Mammary epithelial cell (primary cell): ENCODE measurements at regions not wholly inside any gene's neighbourhood (a gene's known extent, or its start where the extent isn't known, plus 50 kb on each side); places are given as distances from the start of the nearest gene placed in this dataset.
"Not testable (repeated sequence)": the region's sequence is repeated elsewhere in the genome, so short reads cannot be mapped to it uniquely, and the experiment has no call there.

Experiments used
- CTCF ChIP-seq, 2 donors: IDR thresholded peaks in 1 of 2; conservative IDR thresholded peaks in 1 of 2; 2 replicates each; pipeline ENCODE4 v1.5.1; 2011 to 2012; ENCODE audit warnings: inconsistent platforms in 2 of 2, low read length in 2 of 2, mild to moderate bottlenecking in 2 of 2, control low read depth in 1 of 2, low read depth in 1 of 2; ENCODE audit not compliant: insufficient read depth in 1 of 2; ENCODE audit errors: extremely low read depth in 1 of 2
- EZH2 ChIP-seq: IDR thresholded peaks from 2 replicates; pipeline ENCODE4 v1.6.1; 2012; ENCODE audit warnings: low read length, inconsistent platforms, borderline replicate concordance

DNA sequence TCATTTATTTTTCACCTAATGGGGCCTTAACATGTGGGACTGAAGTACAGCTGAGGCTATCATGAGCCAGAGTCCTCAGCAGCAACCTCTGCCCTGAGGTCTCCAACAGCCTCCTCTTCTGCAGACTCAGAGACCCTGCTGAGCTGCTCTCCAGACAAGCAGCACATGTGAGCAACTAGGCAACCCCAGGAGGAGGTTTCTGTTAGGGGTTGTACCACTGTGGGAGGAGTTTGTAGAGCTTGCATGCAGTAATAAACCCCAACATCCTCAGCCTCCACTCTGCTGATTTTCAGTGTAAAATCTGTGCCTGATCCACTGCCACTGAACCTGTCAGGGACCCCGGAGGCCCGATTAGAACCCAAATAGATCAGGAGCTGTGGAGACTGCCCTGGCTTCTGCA lies 530.0 kb downstream of the RPIA start:
- TF ChIP-seq CTCF (conservative IDR thresholded peaks at IDR 0.05 in 1 of 2, IDR thresholded peaks at IDR 0.05 in 1 of 2; ENCODE audit: extremely low read depth in 1 of 2, insufficient read depth in 1 of 2, low read depth in 1 of 2, low read length in 2 of 2); EZH2: not testable (repeated sequence)
